Activated naive CD4-positive, alpha-beta T cell (primary cell): ENCODE measurements at regions not wholly inside any gene's neighbourhood (a gene's known extent, or its start where the extent isn't known, plus 50 kb on each side); places are given as distances from the start of the nearest gene placed in this dataset.
"Not testable (repeated sequence)": the region's sequence is repeated elsewhere in the genome, so short reads cannot be mapped to it uniquely, and the experiment has no call there.

Source experiments
- DNase-seq, 4 experiments: peaks; one replicate each; lab custom pipeline; 2025; lab: John Stamatoyannopoulos, UW

- DNase-seq, result no peak
Measured at GRCh38 chr15:70602834-70603560, 160.4 kb downstream of the UACA start.

- DNase-seq, result no peak
Measured at GRCh38 chr15:70602281-70602680, 161.1 kb downstream of the UACA start.

- no peak for DNase-seq
Measured at GRCh38 chr15:70597945-70598344, 165.4 kb downstream of the UACA start.

GRCh38 chr15:70597056-70597603 is 166.2 kb downstream of the UACA start:
- no peak for DNase-seq

- no peak for DNase-seq
Measured at GRCh38 chr15:70596354-70597055, 166.9 kb downstream of the UACA start.

- no peak for DNase-seq
Measured at GRCh38 chr15:70593795-70594194, 169.6 kb downstream of the UACA start.

GRCh38 chr15:70589728-70590127 is 173.6 kb downstream of the UACA start:
- no peak for DNase-seq

- no peak for DNase-seq
Measured at GRCh38 chr15:70589221-70589620, 174.1 kb downstream of the UACA start.

DNA sequence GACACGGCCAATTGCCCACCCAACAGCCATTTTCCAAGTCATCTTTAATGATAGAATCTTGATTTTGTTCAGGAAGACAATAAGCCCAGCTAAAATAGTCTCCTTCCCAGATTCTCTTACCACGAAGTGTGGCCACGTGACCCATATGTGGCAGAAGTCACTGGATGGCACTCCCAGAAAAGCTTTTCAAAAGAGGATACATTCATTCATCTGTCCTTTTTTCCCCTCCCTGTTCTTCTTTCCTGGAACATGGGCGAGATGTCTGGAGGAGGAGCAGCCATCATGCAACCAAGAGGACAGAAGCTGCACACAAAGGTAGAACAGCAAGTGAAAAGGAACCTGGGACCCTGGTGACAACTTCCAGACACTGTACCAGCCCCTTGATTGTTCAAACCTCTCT is 174.7 kb downstream of the UACA start:
- DNase-seq, result no peak

- DNase-seq, result no peak
Measured at GRCh38 chr15:70587896-70588567, 175.3 kb downstream of the UACA start.

DNA sequence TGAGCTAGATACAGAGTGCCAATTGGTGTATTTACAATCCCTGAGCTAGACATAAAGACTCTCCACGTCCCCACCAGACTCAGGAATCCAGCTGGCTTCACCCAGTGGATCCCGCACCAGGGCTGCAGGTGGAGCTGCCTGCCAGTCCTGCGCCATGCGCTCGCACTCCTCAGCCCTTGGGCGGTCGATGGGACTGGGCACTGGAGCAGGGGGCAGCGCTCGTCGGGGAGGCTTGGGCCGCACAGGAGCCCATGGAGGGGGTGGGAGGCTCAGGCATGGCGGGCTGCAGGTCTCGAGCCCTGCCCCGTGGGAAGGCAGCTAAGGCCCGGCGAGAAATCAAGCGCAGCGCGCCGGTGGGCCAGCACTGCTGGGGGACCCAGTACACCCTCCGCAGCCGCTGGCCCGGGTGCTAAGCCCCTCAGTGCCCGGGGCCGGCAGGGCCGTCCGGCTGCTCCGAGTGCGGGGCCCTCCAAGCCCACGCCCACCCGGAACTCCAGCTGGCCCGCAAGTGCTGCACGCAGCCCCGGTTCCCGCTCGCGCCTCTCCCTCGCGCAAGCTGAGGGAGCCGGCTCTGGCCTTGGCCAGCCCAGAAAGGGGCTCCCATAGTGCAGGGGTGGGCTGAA is 176.2 kb downstream of the UACA start:
- not testable (repeated sequence) for DNase-seq

- no peak for DNase-seq
Measured at GRCh38 chr15:70586241-70586640, 177.1 kb downstream of the UACA start.

- DNase-seq, result peak in 1 of 4 experiments; percentile 10
Measured at GRCh38 chr15:70585707-70586034, 177.7 kb downstream of the UACA start.

GRCh38 chr15:70584838-70585706 is 178.3 kb downstream of the UACA start:
- DNase-seq, result peak in 3 of 4 experiments; percentile 23 to 61 (median 33)

GRCh38 chr15:70584441-70584837 is 178.9 kb downstream of the UACA start:
- no peak for DNase-seq

DNA sequence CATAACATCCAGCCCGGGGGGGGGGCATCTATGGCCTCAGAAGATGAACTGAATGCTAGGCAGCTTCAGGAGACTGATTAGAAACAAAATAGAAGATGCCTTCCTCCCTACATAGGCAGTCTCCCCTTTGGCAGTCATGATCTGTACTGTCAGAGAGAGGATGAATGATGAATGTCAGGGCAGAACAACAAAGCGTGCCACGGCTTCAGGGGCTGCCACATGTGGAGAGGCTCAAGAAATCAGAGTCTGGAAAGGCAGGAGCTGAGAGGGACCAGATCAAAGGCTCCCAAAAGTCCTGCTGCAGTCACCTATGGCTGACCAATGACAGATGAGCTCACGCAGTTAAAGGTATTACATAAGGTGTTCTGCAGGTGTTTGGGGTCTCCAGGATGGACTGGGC is 180.4 kb downstream of the UACA start:
- no peak for DNase-seq

DNA sequence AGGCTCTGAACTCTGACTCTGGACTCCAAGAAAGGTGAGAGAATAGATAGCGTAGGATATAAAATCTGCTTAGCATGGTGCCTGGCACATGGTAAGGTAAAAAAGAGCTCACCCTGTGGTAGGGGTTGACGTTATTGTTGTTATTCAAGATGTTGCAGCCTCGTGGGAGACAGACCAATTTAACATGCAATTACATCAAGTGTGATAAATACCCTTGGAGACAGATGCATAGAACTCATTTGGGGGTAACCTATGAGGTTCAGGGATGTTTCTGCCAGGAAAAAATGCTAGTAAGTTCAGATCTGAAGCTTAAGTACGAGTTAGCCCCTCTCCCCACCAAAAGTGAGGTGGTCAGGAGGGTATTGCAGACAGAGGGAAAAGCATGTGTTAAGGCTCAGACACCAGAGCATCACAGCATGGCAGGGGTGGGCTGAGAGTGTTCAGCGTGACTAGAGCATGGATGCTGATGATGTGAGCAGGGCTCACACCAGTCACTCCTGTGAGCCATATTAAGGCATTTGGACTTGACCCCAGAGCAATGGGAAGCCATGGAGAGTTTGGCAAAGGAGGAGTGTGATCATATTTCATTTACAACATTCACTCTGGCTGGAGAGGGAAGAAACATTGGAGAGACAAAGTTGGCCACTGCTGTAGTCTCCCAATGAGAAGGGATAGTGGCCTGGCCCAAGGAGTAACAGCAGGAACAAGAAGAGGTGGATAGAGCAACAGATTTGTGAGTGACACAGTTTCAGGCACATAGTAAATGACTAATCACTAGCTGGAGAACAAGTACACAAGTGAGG is 181.0 kb downstream of the UACA start:
- no peak for DNase-seq

GRCh38 chr15:70580958-70581357 is 182.4 kb downstream of the UACA start:
- DNase-seq, result no peak

DNA sequence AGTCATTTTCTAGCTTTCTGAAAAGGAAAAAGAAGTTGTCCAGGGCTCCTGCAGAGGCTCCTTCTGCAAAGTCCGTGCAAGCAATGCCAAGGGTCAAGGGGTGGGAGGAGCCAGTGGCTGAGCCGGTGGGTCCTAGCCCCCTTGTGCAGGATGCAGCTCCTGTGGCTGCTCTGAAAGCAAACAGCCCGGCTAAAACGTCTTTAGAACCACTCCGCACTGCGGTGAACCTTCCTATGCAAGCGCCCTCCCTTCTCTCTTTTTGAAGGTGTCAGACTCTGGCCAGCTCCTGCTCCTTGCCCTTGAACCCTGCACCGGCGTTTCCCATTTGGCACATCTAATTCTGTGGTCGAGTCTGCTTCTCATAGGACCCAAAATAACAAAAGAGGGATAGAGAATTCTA is 183.1 kb downstream of the UACA start:
- no peak for DNase-seq

GRCh38 chr15:70579766-70580165 is 183.6 kb downstream of the UACA start:
- no peak for DNase-seq

GRCh38 chr15:70578196-70578595 is 185.2 kb downstream of the UACA start:
- no peak for DNase-seq
